Kidney epithelial cell (primary cell): ENCODE measurements at regions not wholly inside any gene's neighbourhood (a gene's known extent, or its start where the extent isn't known, plus 50 kb on each side); places are given as distances from the start of the nearest gene placed in this dataset.

Experiments
- DNase-seq: peaks from one replicate; pipeline ENCODE4 v3.0.0-alpha.2; 2010; ENCODE audit warnings: low read depth
- H3K27me3 ChIP-seq: 2 replicates; pipeline ENCODE4 v1.6.0; 2011; ENCODE audit warnings: low read length; ENCODE audit not compliant: control insufficient read depth, insufficient read depth
- H3K36me3 ChIP-seq: 2 replicates; pipeline ENCODE4 v1.5.1; 2011; ENCODE audit warnings: low read length; ENCODE audit not compliant: control insufficient read depth, insufficient read depth
- H3K4me3 ChIP-seq: 2 replicates; pipeline ENCODE4 v1.5.1; 2011; ENCODE audit warnings: low read depth, mild to moderate bottlenecking, control low read depth, low read length
- CTCF ChIP-seq: IDR thresholded peaks from 2 replicates; pipeline ENCODE4 v1.5.1; 2011; ENCODE audit warnings: mild to moderate bottlenecking, moderate library complexity, low read length, control low read depth, inconsistent platforms; ENCODE audit not compliant: insufficient read depth, poor library complexity, severe bottlenecking

DNA sequence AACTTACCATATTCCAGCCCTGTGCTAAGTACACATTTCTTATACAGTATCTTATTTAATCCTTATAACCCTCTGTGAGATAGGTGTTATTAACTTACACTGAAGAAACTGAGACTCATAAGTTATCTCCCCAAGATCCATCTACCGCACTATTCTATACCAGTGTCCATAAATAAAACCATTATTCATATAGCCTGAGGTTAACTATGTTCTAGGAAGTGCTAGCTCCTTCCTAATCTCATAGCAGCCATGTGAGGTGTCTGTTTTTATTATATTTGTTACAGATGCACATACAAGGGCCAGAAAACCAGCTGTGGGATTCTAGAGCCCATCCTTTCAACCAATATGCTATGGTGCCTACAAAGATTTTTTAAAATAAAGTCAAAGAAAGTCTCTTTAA, 100.3 kb upstream of the RAP1B start:
- TF ChIP-seq CTCF, result no peak
- Histone ChIP-seq H3K36me3 (no peaks in the 10 kb centered on the region), H3K4me3 (no peak overlapping the region), H3K27me3 (no peaks in the 10 kb centered on the region)
- no peak for DNase-seq

DNA sequence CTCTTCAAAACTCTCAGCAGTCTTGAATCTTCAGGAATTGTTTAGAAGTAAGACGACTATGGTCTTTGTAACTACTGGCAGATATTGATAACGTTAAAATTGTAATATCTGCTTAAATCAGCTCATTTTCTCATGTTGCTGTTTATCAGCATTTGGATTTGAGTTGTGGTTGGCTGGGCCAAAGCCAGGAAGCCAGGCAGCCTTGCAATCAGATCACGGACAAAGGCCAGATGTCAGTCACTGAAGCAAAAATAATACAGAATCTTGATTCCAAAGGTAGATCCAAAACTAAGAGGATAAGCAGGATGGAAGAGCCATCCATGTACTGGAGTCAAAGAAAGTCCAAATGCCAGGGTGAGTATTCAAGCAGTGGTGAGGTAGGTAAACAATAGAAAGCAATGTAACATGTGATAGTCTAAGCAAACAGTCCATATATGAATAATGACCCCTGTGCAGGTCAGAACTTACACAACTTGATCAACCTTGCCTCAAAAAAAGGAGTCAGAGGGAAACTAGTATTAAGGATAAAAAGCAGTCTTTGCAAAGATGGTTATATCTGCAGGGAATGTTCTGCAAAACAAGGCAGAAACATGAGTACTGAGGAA, 95.8 kb upstream of the RAP1B start:
- no peak for DNase-seq
- no peak for TF ChIP-seq CTCF
- Histone ChIP-seq H3K27me3 (no peaks in the 10 kb centered on the region), H3K4me3 (no peak overlapping the region), H3K36me3 (no peaks in the 10 kb centered on the region)

- H3K27me3 ChIP-seq, result no peaks in the 10 kb centered on the region
- no peaks in the 10 kb centered on the region for H3K36me3 ChIP-seq
- DNase-seq, result no peak
- no peak overlapping the region for H3K4me3 ChIP-seq
- no peak for TF ChIP-seq CTCF
Observed at GRCh38 chr12:68515793-68516192, 94.9 kb upstream of the RAP1B start.

DNA sequence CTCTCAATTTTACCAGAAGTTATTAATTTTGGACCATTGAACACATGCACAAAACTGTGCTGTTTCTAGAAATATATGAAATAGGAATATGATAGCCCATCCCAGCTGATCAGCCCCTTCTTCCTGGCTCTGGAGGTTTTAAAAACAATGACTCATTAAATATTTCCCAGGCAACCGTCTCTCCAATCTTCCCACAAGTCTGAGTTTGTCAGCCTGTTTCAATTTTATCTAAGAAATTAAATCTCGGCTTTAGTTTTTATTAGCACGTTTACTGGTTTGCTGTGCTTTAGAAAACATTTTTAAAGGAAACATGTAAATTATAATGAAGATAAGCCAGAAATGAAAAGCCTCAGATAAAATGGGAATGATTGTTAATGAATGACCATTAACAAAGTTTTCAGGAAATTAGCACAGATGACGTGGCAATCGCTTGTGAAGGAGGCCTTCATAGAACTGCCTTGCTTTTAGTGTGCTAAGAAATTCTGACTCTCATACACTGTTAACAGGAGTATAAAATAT, 89.3 kb upstream of the RAP1B start:
- H3K4me3 ChIP-seq, result no peak overlapping the region
- DNase-seq, result peak; percentile 55
- TF ChIP-seq CTCF, result no peak

GRCh38 chr12:68521848-68522502, 88.7 kb upstream of the RAP1B start:
- H3K27me3 ChIP-seq, result no peaks in the 10 kb centered on the region
- H3K4me3 ChIP-seq, result no peak overlapping the region
- no peaks in the 10 kb centered on the region for H3K36me3 ChIP-seq
- no peak for DNase-seq
- TF ChIP-seq CTCF, result no peak

More for the DNA sequence above, 89.3 kb upstream of the RAP1B start:
- H3K27me3 ChIP-seq, result no peaks in the 10 kb centered on the region
- no peaks in the 10 kb centered on the region for H3K36me3 ChIP-seq
